Limb (tissue), 2 donors: ENCODE measurements at regions not wholly inside any gene's neighbourhood (a gene's known extent, or its start where the extent isn't known, plus 50 kb on each side); places are given as distances from the start of the nearest gene placed in this dataset.

Experiments
- DNase-seq, 2 donors: peaks; one replicate each; pipeline ENCODE4 v3.0.0-alpha.2; 2016; ENCODE audit errors: extremely low spot score in 2 of 2

DNA sequence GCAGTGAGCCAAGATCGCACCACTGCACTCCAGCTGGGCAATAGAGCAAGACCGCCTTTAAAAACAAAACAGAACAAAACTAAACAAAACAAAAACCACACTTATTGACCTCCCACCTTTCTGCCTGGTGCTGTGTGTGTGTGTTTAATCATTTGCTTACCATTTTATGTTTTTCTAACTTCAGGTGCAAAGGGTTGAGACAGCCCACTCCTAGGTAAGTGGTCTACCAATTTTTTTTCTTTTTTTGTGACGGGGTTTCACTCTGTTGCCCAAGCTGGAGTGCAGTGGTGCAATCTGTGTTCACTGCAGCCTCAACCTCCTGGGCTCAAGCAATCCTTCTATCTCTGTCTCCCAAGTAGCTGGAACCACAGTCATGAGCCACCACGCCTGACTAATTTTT, 65.8 kb downstream of the SALL1 start:
- no peak for DNase-seq

DNA sequence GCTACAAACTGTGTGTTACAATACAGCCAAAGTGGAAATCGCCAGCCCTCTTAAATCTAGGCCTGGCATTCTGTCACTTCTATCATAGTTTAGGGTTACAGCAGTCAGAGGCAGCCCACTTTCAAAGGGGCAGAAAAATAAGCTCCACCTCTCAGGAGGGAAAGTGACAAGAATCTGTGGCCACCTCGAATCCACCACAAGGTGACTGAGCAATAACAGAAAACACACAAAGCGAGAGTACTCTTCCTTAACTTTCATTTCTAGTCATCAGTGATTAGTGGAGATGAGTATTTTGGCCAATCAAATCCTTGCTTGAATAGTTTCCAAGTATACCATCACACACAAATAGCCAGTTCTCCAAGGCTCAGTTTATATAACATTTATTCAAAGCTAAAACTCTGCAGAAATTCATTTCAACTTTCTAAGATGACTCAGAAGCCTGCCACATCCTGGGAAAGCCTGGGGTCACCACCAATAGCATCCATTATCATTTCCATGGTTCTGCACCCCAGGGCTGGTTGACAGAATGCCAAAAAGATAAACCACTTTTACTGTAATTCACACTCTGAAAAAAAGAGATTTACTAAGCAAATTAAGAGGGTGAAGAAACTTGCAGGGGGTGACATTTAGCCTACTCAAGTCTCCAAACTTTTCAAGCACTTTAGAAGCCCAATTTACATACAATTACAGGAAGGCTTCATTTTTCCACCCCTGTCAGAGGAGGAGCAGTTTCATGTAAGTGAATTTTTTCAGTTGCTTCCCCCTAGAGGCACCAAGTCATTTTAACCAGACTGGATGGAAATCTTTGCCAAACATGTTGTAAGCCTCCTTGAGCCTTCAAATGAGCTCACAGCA, 66.8 kb downstream of the SALL1 start:
- DNase-seq = no peak

DNA sequence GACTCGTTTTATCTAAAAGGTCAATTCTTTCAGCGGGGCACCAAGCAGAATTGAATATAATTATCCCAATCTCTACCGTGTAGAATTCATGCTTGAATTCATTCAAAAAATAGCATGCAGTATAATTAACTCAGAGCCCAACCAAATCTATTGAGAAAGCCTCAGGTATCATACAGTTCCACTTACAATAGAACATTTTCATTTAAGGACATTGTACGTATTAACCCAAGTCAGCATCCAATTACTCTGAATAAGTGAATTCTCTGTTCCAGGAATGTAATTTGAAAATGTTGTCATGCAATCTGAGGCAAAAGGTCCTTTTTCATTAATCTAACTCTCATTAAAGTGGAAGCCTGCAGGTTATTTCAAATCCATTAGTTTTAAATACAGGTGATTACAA, 78.5 kb downstream of the SALL1 start:
- DNase-seq = no peak

GRCh38 chr16:51071326-51071725, 79.7 kb downstream of the SALL1 start:
- DNase-seq = no peak

- DNase-seq = no peak
Measured at GRCh38 chr16:51067352-51067751, 83.7 kb downstream of the SALL1 start.

DNA sequence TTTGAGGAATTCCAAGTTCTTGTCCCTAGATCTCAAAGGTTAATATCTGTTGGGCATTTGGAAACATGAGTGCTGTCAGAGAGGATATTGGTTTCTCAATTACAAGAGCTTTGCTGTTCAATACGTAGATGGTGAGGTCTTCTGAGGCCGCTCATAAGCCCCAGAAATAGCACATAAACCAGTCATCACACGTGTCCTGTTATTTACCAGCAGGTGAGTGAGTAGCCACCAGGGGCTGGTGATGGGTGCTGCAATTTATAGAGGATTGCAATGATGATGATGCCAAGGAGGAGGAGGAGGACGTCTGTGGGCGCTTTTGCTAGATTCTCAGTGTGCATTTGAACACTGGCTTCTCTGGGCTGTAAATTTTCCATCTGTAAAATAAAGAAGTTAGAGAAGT, 89.0 kb downstream of the SALL1 start:
- no peak for DNase-seq

- DNase-seq = no peak
Measured at GRCh38 chr16:51061328-51061727, 89.7 kb downstream of the SALL1 start.

- no peak for DNase-seq
Measured at GRCh38 chr16:51057969-51058337, 93.1 kb downstream of the SALL1 start.

DNA sequence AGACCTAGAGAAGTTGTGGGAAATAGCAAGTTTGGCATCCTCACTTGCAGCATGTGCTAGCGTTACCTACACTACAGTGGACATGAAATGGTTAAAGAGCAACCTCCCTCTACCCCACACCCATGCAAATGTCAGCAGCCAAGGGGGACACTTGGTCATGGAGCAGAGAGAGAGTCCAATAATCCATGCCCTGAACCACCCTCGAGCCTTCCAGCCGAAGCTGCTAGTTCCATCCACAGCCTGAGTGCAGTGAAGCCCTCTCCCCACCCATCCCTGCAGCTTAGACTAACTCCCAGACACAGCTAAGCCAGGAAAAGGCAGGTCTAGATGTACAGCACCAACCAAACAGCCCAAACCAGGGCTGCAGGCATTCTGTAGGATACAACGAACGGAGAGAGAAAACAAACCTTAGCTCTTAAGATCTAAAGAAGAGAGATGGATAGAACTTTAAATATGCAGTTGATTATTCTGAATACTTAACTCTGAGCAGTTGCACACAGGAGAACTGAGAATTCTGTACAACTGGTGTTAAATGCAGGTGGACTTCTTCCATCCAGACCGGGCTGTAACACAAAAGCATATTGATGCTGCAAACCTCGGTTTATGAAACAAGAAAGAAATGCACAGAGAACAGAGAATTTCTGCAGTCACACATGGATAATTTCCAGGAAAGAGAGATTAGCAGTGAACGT, 93.8 kb downstream of the SALL1 start:
- no peak for DNase-seq

DNA sequence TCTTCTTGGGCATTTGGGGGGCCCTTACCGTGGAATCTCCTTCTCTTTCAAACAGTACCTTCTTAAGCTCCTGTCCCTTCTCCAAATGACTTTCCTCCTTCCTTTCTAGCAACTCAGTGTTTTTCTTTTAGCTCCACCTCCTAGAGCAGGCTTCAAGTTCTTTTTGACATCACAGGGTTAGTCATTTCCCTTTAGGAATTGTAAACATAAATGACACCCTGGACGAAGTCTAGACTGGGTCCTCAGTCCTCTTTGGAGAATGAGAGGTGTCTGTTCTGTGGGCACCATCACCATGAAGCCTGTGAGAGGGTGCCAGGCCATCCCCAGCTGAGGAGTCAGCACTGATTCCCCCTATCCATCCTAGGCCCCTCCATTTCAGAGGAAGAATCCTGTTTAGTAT, 94.7 kb downstream of the SALL1 start:
- DNase-seq = no peak

- no peak for DNase-seq
Measured at GRCh38 chr16:51055434-51055833, 95.6 kb downstream of the SALL1 start.

DNA sequence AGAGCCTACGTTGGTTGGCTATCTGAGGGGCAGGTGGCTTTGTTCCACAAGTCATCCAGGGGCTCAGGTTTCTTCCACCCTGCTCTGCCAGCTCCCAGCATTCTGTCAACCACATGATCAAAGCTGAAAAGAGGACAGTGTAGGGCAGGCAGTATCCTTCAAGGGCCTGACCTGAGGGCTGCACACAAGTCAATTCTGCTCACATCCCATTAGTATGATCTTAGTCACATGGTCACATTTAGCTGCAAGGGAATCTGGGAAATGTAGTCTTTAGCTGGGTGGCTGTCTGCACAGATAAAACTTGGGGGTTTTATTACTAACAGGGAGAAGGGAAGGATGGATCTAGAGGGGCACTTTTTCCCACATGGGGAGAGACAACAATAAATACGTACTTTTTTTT, 97.3 kb downstream of the SALL1 start:
- DNase-seq = no peak

DNA sequence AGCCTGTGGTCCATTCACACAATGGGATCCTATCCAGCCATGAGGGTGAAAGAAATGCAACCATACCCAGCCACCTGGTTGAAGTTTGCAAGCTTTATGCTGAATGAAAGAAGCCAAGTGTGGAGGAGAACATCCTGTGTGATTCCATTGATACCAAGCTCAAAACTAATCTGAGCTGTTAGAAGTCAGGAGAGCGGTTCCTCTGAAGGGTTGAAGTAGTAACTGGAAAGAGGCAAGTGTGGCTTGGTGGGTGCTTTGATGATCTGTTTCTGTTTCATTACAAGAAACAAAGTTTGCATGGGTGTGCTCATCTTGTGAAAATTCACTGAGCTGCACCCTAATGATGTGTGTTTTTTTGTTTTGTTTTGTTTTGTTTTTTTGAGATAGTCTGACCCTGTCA, 99.4 kb downstream of the SALL1 start:
- DNase-seq = no peak

DNA sequence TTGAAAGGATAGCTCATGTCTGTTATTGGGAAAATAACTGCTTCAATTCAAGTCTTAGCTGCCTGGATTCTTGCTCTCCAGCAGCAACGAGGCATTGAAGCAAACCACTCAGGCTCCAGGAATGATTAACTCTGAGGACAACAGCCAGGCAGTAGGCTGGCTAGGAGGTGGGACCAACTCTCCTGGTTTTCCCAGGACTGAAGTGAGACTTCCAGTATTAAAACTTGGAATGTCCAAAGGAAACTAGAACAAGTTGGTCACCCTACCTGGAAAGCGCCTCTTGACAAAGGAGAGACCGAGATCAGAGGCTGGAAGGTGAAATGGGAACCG, 100.7 kb downstream of the SALL1 start:
- no peak for DNase-seq

DNA sequence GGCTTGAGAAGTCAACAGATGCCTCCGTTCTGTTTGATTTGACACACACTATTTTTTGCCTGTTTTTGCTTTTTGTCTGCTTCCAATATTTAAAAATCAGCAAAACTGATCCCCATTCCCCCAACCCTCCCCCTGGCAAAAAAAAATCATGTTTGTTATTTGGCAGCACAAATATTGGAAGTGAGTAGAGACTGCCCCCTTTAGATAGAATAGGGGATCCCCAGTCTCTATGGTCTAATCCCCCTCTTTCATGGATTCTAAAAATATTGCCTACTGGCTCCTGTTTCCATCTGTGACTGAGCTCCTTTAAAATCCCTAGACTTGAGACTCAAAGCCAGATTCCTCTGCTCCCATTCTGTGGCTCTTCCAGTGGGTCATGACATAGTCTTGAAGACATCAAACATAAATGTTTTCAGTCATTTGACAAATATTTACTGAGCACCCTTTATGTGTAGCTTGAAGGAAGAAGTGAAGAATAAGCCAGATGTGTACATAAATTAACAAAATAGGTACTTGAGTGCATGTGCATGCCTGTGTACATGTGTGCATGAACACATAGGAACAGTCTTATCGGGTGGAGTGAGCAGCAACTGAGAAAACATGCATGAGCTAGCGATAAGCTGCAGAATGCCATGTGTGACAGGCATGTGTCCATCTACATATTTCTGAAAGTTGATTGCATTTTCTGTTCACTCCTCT, 101.2 kb downstream of the SALL1 start:
- no peak for DNase-seq

DNA sequence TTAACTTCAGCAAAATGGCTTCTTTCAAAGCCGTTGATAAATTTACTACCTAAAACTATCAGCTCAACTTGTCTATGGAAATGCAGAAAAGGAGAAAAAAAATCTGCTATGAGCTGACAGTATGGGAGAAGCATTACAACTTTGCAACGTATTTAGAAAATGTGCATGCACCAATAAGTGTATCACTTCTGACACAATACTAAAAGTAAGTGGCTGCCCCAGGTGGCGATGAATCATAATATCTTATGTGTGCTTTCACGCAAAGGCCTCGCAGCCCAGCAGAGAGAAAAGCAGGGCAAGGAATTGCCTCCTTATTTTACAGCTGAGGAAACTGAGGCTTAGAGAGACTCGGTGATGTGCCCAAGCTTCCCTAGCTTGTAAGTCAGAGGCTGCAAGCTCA, 101.8 kb downstream of the SALL1 start:
- DNase-seq = no peak

GRCh38 chr16:51048544-51048943, 102.5 kb downstream of the SALL1 start:
- no peak for DNase-seq

- no peak for DNase-seq
Measured at GRCh38 chr16:51045794-51046193, 105.3 kb downstream of the SALL1 start.

DNA sequence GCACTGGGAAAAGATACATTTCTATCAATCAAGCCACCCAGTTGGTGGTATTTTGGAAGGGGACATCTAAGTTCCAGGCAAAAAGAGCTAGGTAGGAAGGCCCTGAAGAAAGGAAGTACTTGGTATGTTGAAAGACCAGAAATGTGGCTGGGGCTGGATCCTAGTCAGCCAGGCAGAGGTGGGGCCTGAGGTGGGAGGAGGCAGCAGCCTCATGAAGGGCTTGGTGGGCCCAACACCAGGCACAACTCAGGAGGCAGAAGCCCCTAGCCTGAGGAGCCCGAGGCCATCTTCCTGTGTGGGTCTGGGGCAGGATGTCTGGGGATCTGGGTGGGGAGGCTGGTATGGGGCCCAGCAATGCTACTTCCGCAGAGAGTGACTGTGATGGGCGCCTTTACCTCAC, 105.9 kb downstream of the SALL1 start:
- no peak for DNase-seq

- no peak for DNase-seq
Measured at GRCh38 chr16:51041546-51041945, 109.5 kb downstream of the SALL1 start.

- no peak for DNase-seq
Measured at GRCh38 chr16:51040637-51041036, 110.4 kb downstream of the SALL1 start.

DNA sequence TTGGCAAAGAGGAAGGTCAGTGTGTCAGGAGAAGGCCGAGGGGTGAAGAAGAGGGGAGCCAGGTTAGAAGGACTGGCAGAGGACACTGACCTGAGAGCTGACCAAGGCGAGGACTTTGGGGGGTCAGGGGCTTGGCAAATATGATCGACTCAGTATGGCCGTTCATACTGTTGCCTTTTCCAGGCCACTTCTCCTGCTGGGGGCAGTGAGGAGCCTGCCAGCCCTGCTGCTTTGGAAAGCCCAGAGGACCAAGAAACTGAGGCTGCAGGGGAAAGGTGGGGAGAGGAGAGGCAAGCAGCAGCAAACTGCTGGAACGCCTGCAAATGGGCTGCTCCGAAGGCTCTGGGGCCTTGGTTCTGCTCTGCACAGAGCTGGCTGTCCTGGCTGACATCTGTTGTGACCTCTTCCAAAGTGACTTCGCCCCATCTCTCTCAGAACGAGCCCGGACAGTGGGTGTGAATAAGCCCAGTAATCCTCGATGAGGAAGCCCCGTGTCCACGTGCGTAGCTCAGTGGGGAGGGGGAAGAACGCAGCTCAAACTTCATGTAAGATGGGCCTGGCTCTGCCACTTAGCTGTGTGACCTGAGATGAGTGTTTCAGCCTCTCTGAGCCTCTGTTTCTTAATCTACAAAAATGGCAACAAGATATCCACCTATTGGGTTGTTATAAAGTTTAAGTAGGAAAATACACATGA, 111.3 kb downstream of the SALL1 start:
- DNase-seq = no peak
